ENCODE measurements at regions not wholly inside any gene's neighbourhood (a gene's known extent, or its start where the extent isn't known, plus 50 kb on each side); places are given as distances from the start of the nearest gene placed in this dataset.

- H3K9me2 ChIP-seq (ENCODE audit: insufficient read depth), result peaks cover 7% of the 10 kb centered on the region
- no peaks in the 10 kb centered on the region for H3F3A ChIP-seq (replicated peaks; ENCODE audit: low read depth)
- Mint-ChIP-seq H3K9me3 (no peaks in the 10 kb centered on the region), H3K27ac (no peak overlapping the region), H3K4me3 (no peak overlapping the region), H3K4me1 (peaks cover 8% of the 10 kb centered on the region), H3K36me3 (ENCODE audit: low read depth) (no peaks in the 10 kb centered on the region), H3K27me3 (ENCODE audit: insufficient read depth, low read depth, poor library complexity) (peaks cover 6% of the 10 kb centered on the region)
- ATAC-seq, result no peak
- H3K27me3 ChIP-seq (ENCODE audit: insufficient read depth), result no peaks in the 10 kb centered on the region
- no peaks in the 10 kb centered on the region for H3K79me2 ChIP-seq (replicated peaks; ENCODE audit: insufficient read depth)
- no peaks in the 10 kb centered on the region for H4K20me1 ChIP-seq (replicated peaks; ENCODE audit: insufficient read depth)
- H3K4me1 ChIP-seq (ENCODE audit: insufficient read depth), result no peaks in the 10 kb centered on the region; the same call in 1 of the 2 replicates
- H3K27ac ChIP-seq (ENCODE audit: low read depth), result no peak overlapping the region
- H2AFZ ChIP-seq, result no peak overlapping the region
- DNase-seq (ENCODE audit: low spot score), result no peak
- no peak for TF ChIP-seq POLR2AphosphoS5 (IDR thresholded peaks at IDR 0.05; ENCODE audit: low read depth)
- TF ChIP-seq, protein P1, sequence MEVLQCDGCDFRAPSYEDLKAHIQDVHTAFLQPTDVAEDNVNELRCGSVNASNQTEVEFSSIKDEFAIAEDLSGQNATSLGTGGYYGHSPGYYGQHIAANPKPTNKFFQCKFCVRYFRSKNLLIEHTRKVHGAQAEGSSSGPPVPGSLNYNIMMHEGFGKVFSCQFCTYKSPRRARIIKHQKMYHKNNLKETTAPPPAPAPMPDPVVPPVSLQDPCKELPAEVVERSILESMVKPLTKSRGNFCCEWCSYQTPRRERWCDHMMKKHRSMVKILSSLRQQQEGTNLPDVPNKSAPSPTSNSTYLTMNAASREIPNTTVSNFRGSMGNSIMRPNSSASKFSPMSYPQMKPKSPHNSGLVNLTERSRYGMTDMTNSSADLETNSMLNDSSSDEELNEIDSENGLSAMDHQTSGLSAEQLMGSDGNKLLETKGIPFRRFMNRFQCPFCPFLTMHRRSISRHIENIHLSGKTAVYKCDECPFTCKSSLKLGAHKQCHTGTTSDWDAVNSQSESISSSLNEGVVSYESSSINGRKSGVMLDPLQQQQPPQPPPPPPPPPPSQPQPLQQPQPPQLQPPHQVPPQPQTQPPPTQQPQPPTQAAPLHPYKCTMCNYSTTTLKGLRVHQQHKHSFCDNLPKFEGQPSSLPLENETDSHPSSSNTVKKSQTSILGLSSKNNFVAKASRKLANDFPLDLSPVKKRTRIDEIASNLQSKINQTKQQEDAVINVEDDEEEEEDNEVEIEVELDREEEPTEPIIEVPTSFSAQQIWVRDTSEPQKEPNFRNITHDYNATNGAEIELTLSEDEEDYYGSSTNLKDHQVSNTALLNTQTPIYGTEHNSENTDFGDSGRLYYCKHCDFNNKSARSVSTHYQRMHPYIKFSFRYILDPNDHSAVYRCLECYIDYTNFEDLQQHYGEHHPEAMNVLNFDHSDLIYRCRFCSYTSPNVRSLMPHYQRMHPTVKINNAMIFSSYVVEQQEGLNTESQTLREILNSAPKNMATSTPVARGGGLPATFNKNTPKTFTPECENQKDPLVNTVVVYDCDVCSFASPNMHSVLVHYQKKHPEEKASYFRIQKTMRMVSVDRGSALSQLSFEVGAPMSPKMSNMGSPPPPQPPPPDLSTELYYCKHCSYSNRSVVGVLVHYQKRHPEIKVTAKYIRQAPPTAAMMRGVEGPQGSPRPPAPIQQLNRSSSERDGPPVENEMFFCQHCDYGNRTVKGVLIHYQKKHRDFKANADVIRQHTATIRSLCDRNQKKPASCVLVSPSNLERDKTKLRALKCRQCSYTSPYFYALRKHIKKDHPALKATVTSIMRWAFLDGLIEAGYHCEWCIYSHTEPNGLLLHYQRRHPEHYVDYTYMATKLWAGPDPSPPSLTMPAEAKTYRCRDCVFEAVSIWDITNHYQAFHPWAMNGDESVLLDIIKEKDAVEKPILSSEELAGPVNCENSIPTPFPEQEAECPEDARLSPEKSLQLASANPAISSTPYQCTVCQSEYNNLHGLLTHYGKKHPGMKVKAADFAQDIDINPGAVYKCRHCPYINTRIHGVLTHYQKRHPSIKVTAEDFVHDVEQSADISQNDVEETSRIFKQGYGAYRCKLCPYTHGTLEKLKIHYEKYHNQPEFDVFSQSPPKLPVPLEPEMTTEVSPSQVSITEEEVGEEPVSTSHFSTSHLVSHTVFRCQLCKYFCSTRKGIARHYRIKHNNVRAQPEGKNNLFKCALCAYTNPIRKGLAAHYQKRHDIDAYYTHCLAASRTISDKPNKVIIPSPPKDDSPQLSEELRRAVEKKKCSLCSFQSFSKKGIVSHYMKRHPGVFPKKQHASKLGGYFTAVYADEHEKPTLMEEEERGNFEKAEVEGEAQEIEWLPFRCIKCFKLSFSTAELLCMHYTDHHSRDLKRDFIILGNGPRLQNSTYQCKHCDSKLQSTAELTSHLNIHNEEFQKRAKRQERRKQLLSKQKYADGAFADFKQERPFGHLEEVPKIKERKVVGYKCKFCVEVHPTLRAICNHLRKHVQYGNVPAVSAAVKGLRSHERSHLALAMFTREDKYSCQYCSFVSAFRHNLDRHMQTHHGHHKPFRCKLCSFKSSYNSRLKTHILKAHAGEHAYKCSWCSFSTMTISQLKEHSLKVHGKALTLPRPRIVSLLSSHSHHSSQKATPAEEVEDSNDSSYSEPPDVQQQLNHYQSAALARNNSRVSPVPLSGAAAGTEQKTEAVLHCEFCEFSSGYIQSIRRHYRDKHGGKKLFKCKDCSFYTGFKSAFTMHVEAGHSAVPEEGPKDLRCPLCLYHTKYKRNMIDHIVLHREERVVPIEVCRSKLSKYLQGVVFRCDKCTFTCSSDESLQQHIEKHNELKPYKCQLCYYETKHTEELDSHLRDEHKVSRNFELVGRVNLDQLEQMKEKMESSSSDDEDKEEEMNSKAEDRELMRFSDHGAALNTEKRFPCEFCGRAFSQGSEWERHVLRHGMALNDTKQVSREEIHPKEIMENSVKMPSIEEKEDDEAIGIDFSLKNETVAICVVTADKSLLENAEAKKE (CRISPR knock-in tag; IDR thresholded peaks at IDR 0.05), result no peak
- TF ChIP-seq ZNF114 (CRISPR knock-in tag; IDR thresholded peaks at IDR 0.05), result no peak
- no peak for TF ChIP-seq EZH2 (IDR thresholded peaks at IDR 0.05; ENCODE audit: low read depth, unreplicated experiment)
- TF ChIP-seq JUNB (IDR thresholded peaks at IDR 0.05; ENCODE audit: unreplicated experiment), result no peak
- no peak for TF ChIP-seq ETS1 (IDR thresholded peaks at IDR 0.05)
- TF ChIP-seq NANOG (IDR thresholded peaks at IDR 0.05; ENCODE audit: borderline replicate concordance), result no peak
- TF ChIP-seq CTCF (conservative IDR thresholded peaks at IDR 0.05; ENCODE audit: low read depth in 2 of 2), result no peak
- no peak for TF ChIP-seq STAT1 (IDR thresholded peaks at IDR 0.05; ENCODE audit: unreplicated experiment)
- no peak for TF ChIP-seq REST (IDR thresholded peaks at IDR 0.05; ENCODE audit: unreplicated experiment)
- TF ChIP-seq ZNF331 (CRISPR knock-in tag; IDR thresholded peaks at IDR 0.05; ENCODE audit: low read depth), result no peak
- TF ChIP-seq EZH2phosphoT487 (IDR thresholded peaks at IDR 0.05; ENCODE audit: unreplicated experiment), result no peak
- no peak for TF ChIP-seq CREB1 (CRISPR knock-in tag; IDR thresholded peaks at IDR 0.05; ENCODE audit: low read depth)
- H3K4me3 ChIP-seq, result no peak overlapping the region
- no peak overlapping the region for H3K4me2 ChIP-seq
- H3K36me3 ChIP-seq (ENCODE audit: insufficient read depth), result no peaks in the 10 kb centered on the region
These were observed 229.6 kb upstream of the IGFBP3 start for GRCh38 chr7:46150721-46151120.
